ENCODE measurements at regions not wholly inside any gene's neighbourhood (a gene's known extent, or its start where the extent isn't known, plus 50 kb on each side); places are given as distances from the start of the nearest gene placed in this dataset.

- H3K27me3 ChIP-seq = no peaks in the 10 kb centered on the region
- no peak overlapping the region for H3K27ac ChIP-seq
These were observed 363.5 kb downstream of the BUD13 start for GRCh38 chr11:116409238-116409637.

GRCh38 chr11:116406042-116406441 lies 366.7 kb downstream of the BUD13 start:
- no peak for DNase-seq
- Histone ChIP-seq H3K36me3 (no peaks in the 10 kb centered on the region), H3K27me3 (no peaks in the 10 kb centered on the region), H3K4me1 (no peaks in the 10 kb centered on the region), H3K4me3 (no peak overlapping the region), H3K27ac (no peak overlapping the region), H3K9me3 (replicated peaks) (no peaks in the 10 kb centered on the region)

More at GRCh38 chr11:116409238-116409637, 363.5 kb downstream of the BUD13 start:
- H3K36me3 ChIP-seq = no peaks in the 10 kb centered on the region
- no peak overlapping the region for H3K4me3 ChIP-seq
- no peaks in the 10 kb centered on the region for H3K4me1 ChIP-seq
- no peaks in the 10 kb centered on the region for H3K9me3 ChIP-seq (replicated peaks)
- DNase-seq = no peak

- no peaks in the 10 kb centered on the region for H3K27me3 ChIP-seq
- H3K4me3 ChIP-seq = no peak overlapping the region
- H3K36me3 ChIP-seq = no peaks in the 10 kb centered on the region
- H3K9me3 ChIP-seq (replicated peaks) = no peaks in the 10 kb centered on the region
- DNase-seq = no peak
- H3K27ac ChIP-seq = no peak overlapping the region
- H3K4me1 ChIP-seq = no peaks in the 10 kb centered on the region
These were observed 368.4 kb downstream of the BUD13 start for GRCh38 chr11:116404462-116404798.

GRCh38 chr11:116403794-116404461 lies 368.9 kb downstream of the BUD13 start:
- Histone ChIP-seq H3K36me3 (no peaks in the 10 kb centered on the region), H3K27me3 (no peaks in the 10 kb centered on the region), H3K27ac (no peak overlapping the region)

GRCh38 chr11:116400081-116400480 lies 372.7 kb downstream of the BUD13 start:
- no peaks in the 10 kb centered on the region for H3K4me1 ChIP-seq
- H3K27me3 ChIP-seq = no peaks in the 10 kb centered on the region
- no peak for DNase-seq
- no peaks in the 10 kb centered on the region for H3K36me3 ChIP-seq
- H3K9me3 ChIP-seq (replicated peaks) = no peaks in the 10 kb centered on the region
- no peak overlapping the region for H3K4me3 ChIP-seq
- H3K27ac ChIP-seq = no peak overlapping the region

More at GRCh38 chr11:116403794-116404461, 368.9 kb downstream of the BUD13 start:
- Histone ChIP-seq H3K4me3 (no peak overlapping the region), H3K4me1 (no peaks in the 10 kb centered on the region), H3K9me3 (replicated peaks) (no peaks in the 10 kb centered on the region)
- DNase-seq = no peak

- Histone ChIP-seq H3K4me3 (no peak overlapping the region), H3K4me1 (no peaks in the 10 kb centered on the region), H3K27ac (no peak overlapping the region)
These were observed 375.1 kb downstream of the BUD13 start for GRCh38 chr11:116397602-116398084.

GRCh38 chr11:116396331-116396730 lies 376.5 kb downstream of the BUD13 start:
- Histone ChIP-seq H3K27ac (no peak overlapping the region), H3K9me3 (replicated peaks) (no peaks in the 10 kb centered on the region), H3K4me3 (no peak overlapping the region), H3K4me1 (no peaks in the 10 kb centered on the region), H3K36me3 (no peaks in the 10 kb centered on the region), H3K27me3 (no peaks in the 10 kb centered on the region)
- no peak for DNase-seq

More at GRCh38 chr11:116397602-116398084, 375.1 kb downstream of the BUD13 start:
- Histone ChIP-seq H3K9me3 (replicated peaks) (no peaks in the 10 kb centered on the region), H3K36me3 (no peaks in the 10 kb centered on the region), H3K27me3 (no peaks in the 10 kb centered on the region)
- DNase-seq = no peak

GRCh38 chr11:116394022-116394421 lies 378.8 kb downstream of the BUD13 start:
- Histone ChIP-seq H3K4me3 (no peak overlapping the region), H3K9me3 (replicated peaks) (no peaks in the 10 kb centered on the region), H3K4me1 (no peaks in the 10 kb centered on the region), H3K27me3 (no peaks in the 10 kb centered on the region), H3K36me3 (no peaks in the 10 kb centered on the region), H3K27ac (no peak overlapping the region)
- DNase-seq = no peak

GRCh38 chr11:116390963-116391362 lies 381.8 kb downstream of the BUD13 start:
- Histone ChIP-seq H3K4me3 (no peak overlapping the region), H3K36me3 (no peaks in the 10 kb centered on the region), H3K27me3 (no peaks in the 10 kb centered on the region), H3K27ac (no peak overlapping the region), H3K9me3 (replicated peaks) (no peaks in the 10 kb centered on the region), H3K4me1 (no peaks in the 10 kb centered on the region)
- DNase-seq = no peak

GRCh38 chr11:116388146-116388545 lies 384.6 kb downstream of the BUD13 start:
- Histone ChIP-seq H3K9me3 (replicated peaks) (no peaks in the 10 kb centered on the region), H3K4me3 (no peak overlapping the region), H3K27ac (no peak overlapping the region), H3K4me1 (no peaks in the 10 kb centered on the region), H3K27me3 (no peaks in the 10 kb centered on the region), H3K36me3 (no peaks in the 10 kb centered on the region)
- DNase-seq = no peak

GRCh38 chr11:116387641-116388040 lies 385.1 kb downstream of the BUD13 start:
- no peak for DNase-seq
- no peaks in the 10 kb centered on the region for H3K9me3 ChIP-seq (replicated peaks)
- H3K4me3 ChIP-seq = no peak overlapping the region
- no peaks in the 10 kb centered on the region for H3K36me3 ChIP-seq
- H3K27me3 ChIP-seq = no peaks in the 10 kb centered on the region
- no peaks in the 10 kb centered on the region for H3K4me1 ChIP-seq
- no peak overlapping the region for H3K27ac ChIP-seq

- DNase-seq = no peak
- H3K27ac ChIP-seq = no peak overlapping the region
- no peaks in the 10 kb centered on the region for H3K36me3 ChIP-seq
- H3K9me3 ChIP-seq (replicated peaks) = no peaks in the 10 kb centered on the region
- no peaks in the 10 kb centered on the region for H3K4me1 ChIP-seq
- H3K27me3 ChIP-seq = no peaks in the 10 kb centered on the region
- H3K4me3 ChIP-seq = no peak overlapping the region
These were observed 386.6 kb downstream of the BUD13 start for GRCh38 chr11:116386118-116386699.

GRCh38 chr11:116384876-116385275 lies 387.9 kb downstream of the BUD13 start:
- no peak for DNase-seq
- Histone ChIP-seq H3K9me3 (replicated peaks) (no peaks in the 10 kb centered on the region), H3K27me3 (no peaks in the 10 kb centered on the region), H3K4me3 (no peak overlapping the region), H3K36me3 (no peaks in the 10 kb centered on the region), H3K4me1 (no peaks in the 10 kb centered on the region), H3K27ac (no peak overlapping the region)

GRCh38 chr11:116384407-116384806 lies 388.4 kb downstream of the BUD13 start:
- no peaks in the 10 kb centered on the region for H3K4me1 ChIP-seq
- H3K36me3 ChIP-seq = no peaks in the 10 kb centered on the region
- no peaks in the 10 kb centered on the region for H3K27me3 ChIP-seq
- H3K4me3 ChIP-seq = no peak overlapping the region
- DNase-seq = no peak
- H3K9me3 ChIP-seq (replicated peaks) = no peaks in the 10 kb centered on the region
- H3K27ac ChIP-seq = no peak overlapping the region

GRCh38 chr11:116379185-116379828 lies 393.5 kb downstream of the BUD13 start:
- Histone ChIP-seq H3K36me3 (no peaks in the 10 kb centered on the region), H3K27ac (no peak overlapping the region), H3K9me3 (replicated peaks) (no peaks in the 10 kb centered on the region), H3K4me3 (no peak overlapping the region), H3K4me1 (no peaks in the 10 kb centered on the region), H3K27me3 (no peaks in the 10 kb centered on the region)
- DNase-seq = peak; percentile 31 to 59

All from SJCRH30 (cell line).